ENCODE measurements at regions not wholly inside any gene's neighbourhood (a gene's known extent, or its start where the extent isn't known, plus 50 kb on each side); places are given as distances from the start of the nearest gene placed in this dataset.

DNA sequence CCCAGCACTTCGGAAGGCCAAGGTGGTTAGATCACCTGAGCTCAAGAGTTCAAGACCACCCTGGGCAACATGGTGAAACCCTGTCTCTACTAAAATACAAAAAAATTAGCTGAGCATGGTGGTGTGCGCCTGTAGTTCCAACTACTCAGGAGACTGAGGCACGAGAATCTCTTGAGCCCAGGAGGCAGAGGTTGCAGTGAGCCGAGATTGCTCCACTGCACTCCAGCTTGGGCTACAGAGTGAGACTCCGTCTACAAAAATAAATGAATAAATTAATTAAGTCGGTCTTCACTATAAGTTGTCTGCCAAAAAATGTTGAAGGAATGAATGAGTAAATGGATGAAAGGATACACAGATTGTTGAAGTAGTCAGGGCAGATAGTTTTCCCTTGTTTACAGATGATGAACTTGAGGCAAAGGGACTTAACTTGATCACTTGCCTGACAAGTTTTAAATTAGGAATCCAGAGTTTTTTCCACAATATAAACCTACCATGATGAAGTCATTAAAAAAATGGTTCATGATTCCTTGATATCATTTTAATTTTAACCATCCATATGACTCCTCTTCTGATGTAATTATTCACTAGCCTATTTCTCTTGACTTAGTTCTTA lies 130.8 kb downstream of the TLR5 start:
- TF ChIP-seq, protein P1, sequence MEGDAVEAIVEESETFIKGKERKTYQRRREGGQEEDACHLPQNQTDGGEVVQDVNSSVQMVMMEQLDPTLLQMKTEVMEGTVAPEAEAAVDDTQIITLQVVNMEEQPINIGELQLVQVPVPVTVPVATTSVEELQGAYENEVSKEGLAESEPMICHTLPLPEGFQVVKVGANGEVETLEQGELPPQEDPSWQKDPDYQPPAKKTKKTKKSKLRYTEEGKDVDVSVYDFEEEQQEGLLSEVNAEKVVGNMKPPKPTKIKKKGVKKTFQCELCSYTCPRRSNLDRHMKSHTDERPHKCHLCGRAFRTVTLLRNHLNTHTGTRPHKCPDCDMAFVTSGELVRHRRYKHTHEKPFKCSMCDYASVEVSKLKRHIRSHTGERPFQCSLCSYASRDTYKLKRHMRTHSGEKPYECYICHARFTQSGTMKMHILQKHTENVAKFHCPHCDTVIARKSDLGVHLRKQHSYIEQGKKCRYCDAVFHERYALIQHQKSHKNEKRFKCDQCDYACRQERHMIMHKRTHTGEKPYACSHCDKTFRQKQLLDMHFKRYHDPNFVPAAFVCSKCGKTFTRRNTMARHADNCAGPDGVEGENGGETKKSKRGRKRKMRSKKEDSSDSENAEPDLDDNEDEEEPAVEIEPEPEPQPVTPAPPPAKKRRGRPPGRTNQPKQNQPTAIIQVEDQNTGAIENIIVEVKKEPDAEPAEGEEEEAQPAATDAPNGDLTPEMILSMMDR (IDR thresholded peaks at IDR 0.05; ENCODE audit: insufficient read depth, low read depth, low read length), result no peak
- DNase-seq (ENCODE audit: low read depth), result no peak
- H3K4me3 ChIP-seq (ENCODE audit: low read depth, low read length), result no peak overlapping the region

DNA sequence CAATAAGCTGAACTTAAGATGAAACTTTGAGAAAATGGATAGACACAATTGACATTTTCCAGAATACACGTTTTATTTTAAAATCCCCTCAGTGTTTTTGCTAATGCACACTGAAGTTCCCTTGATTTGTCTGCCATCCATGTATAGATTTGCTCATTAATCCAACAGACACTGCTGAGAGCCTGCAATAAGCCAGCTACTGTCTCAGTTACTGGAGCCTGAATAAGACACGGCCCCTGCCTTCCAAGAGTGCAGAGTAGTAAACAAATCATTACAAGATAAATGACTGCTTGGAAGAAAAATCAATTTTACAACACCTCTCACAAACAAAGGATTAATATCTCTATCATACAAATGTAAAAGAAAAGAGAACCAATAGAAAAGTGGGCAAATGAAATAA lies 130.1 kb downstream of the TLR5 start:
- H3K4me3 ChIP-seq (ENCODE audit: low read depth, low read length), result no peak overlapping the region
- TF ChIP-seq, protein P1 (IDR thresholded peaks at IDR 0.05; ENCODE audit: insufficient read depth, low read depth, low read length), result no peak
- no peak for DNase-seq (ENCODE audit: low read depth)

DNA sequence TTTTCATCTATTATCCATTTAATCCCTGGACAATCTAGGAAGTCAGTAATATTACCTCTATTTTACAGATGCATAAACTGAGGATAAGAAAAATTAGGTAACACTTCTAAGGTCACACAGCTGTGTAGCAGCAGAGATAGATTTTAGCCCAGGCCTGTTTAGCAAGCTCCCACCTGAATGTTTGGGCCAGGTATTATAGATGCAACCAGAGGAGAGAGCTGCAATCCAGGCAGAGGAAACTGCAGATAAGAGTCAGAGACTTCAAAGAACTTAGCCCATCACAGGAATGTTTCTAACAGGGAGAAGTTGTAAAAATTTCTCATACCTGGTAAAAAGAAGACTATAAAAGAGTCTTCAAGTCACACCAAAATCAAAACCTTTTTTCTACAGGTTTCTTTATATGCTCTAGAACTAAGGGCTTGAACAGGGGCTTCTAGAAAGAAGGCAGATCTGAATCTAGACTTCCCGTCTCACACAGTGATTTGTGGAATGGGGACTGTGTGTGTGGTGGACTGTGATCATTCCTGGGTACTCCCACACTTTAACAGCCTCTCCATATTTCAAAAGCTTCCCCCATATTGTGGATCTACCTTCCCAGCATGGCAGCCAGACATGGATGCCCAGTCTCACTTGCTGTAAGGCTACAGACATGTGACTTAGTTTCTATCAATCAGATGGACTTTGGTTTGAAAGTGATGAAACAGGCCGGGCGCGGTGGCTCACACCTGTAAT lies 128.7 kb downstream of the TLR5 start:
- no peak overlapping the region for H3K4me3 ChIP-seq (ENCODE audit: low read depth, low read length)
- TF ChIP-seq, protein P1 (IDR thresholded peaks at IDR 0.05; ENCODE audit: insufficient read depth, low read depth, low read length), result no peak
- DNase-seq (ENCODE audit: low read depth), result no peak

DNA sequence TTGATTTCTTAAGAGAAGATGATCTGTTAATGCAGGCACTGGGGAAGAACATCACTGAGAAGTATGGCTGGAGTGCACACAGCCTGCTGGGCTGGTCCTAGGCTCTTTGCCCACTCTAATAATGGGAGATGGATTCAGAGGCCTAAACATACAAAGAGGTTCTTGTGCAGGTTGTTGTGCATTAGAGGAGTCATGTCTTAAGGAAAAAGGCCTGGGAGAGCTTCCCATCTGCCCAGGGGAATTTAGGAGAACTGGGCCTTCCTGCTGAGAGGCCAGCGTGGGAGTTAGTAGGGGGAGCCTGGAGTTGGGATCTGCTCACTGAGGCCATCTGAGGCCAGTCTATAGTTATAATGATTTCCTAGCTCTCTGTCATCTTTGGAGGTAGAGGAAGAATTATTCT lies 126.7 kb downstream of the TLR5 start:
- H3K4me3 ChIP-seq (ENCODE audit: low read depth, low read length), result no peak overlapping the region
- TF ChIP-seq, protein P1 (IDR thresholded peaks at IDR 0.05; ENCODE audit: insufficient read depth, low read depth, low read length), result no peak
- DNase-seq (ENCODE audit: low read depth), result no peak

DNA sequence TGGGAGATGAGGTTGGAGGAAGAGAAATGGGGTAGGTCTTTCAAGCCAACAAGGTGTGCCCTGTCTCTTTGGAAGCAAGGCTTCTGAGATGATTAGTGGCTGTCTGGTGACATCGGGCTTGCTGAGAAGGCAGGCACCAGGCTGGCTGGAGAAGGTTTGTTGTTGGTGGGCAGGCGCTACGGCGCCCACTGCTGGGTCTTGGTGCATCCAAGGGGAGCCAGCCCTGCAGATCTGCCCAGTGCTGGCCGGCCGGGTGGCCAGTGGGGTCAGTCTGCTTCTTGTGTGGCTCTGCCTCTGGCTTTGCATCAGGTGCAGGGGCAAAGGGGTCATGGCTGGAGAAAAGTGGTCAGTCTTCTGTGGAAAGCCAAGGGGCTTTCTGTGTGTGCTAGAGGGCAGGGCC lies 126.2 kb downstream of the TLR5 start:
- DNase-seq (ENCODE audit: low read depth), result no peak
- TF ChIP-seq, protein P1 (IDR thresholded peaks at IDR 0.05; ENCODE audit: insufficient read depth, low read depth, low read length), result no peak
- no peak overlapping the region for H3K4me3 ChIP-seq (ENCODE audit: low read depth, low read length)

DNA sequence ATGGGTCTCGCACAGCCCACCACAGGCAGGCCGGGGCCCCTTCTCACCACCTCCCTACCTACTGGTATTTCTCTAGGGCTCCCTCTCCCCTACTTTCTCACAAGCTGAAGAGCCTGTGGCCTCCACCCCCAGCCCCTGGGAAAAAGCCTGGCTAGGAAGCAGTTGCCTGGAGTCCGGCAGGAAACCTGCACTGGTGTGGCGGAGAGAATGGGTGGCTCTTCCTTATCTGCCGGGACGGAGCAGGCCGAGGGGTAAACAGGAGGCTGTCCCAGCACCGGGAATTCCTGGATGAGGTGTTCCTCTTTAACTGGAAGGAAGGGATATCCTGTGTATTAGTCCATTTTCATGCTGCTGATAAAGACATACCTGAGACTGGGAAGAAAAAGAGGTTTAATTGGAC lies 125.8 kb downstream of the TLR5 start:
- TF ChIP-seq, protein P1 (IDR thresholded peaks at IDR 0.05; ENCODE audit: insufficient read depth, low read depth, low read length), result no peak
- no peak for DNase-seq (ENCODE audit: low read depth)
- H3K4me3 ChIP-seq (ENCODE audit: low read depth, low read length), result no peak overlapping the region
